Neuron (in vitro differentiated cells): ENCODE measurements at regions not wholly inside any gene's neighbourhood (a gene's known extent, or its start where the extent isn't known, plus 50 kb on each side); places are given as distances from the start of the nearest gene placed in this dataset.

Experiments used
- H2AFZ ChIP-seq: one replicate; pipeline ENCODE4 v1.6.1; 2013; ENCODE audit warnings: low read depth, mild to moderate bottlenecking, inconsistent platforms, low read length, moderate library complexity
- H3K27me3 ChIP-seq: one replicate; pipeline ENCODE4 v1.6.1; 2013; ENCODE audit warnings: low read length; ENCODE audit not compliant: insufficient read depth
- H3K36me3 ChIP-seq: one replicate; pipeline ENCODE4 v1.6.1; 2013; ENCODE audit warnings: low read length; ENCODE audit not compliant: insufficient read depth
- H3K4me1 ChIP-seq: one replicate; pipeline ENCODE4 v1.6.1; 2013; ENCODE audit warnings: low read length; ENCODE audit not compliant: insufficient read depth
- H3K4me3 ChIP-seq: 2 replicates; pipeline ENCODE4 v1.5.1; 2013; ENCODE audit warnings: mild to moderate bottlenecking, low read length, moderate library complexity
- H3K9me3 ChIP-seq: one replicate; pipeline ENCODE4 v1.6.1; 2013; ENCODE audit warnings: low read length

DNA sequence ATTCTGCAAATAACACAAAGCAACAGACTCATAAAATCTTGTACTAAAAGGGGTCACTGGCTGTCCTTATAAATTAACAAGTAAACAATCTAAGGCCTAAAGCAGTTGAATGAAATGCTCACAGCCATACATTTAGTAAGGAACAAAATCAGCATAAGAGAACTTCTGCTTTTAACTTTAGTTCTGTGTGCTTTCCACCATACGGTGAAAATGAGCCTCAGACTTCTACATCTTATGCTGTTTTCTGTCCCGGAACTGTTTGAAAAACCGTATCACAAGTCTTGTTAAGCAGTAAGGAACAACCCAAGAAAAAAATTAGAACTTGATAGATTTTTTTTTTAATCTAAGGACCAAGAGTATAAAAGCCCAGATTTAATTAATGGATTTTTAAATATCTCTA, 549.1 kb upstream of the MIR17HG start:
- H3K4me1 ChIP-seq = peaks cover 3% of the 10 kb centered on the region
- no peak overlapping the region for H3K4me3 ChIP-seq
- no peaks in the 10 kb centered on the region for H3K9me3 ChIP-seq
- H3K36me3 ChIP-seq = no peaks in the 10 kb centered on the region
- H2AFZ ChIP-seq = no peak overlapping the region
- no peaks in the 10 kb centered on the region for H3K27me3 ChIP-seq

DNA sequence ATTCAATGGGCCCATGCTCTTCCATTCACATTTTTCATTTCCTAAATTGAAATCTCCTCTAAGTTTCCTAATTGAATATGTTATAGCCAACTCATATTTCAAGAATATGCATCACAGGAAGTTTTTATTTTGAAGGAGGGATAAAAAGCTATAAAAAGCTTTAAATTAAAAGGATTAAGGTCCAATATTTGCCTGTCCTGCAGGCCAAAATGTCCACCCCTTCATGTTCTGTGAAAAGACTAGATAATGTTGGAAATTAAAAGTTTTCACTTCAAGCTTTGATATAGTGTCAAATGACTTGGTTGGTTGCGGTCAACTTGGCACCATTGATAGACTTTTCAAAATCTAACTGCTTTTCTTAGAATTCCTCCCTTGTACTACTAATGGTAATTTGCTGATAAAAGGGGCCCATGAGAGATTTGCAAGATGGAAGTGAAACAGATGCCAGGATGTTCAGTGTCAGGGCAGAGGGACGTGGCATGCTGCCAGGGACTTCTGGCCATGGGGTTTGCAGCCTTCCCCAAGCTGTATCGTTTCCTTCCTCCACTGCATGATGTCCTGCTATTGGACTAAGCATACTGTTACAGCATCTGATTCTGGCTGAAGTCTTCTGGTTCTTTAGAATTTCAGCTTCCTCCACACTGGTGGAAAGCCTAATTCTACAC, 547.3 kb upstream of the MIR17HG start:
- Histone ChIP-seq H3K4me3 (no peak overlapping the region), H2AFZ (no peak overlapping the region), H3K36me3 (no peaks in the 10 kb centered on the region), H3K4me1 (peaks cover 3% of the 10 kb centered on the region), H3K9me3 (no peaks in the 10 kb centered on the region), H3K27me3 (no peaks in the 10 kb centered on the region)

DNA sequence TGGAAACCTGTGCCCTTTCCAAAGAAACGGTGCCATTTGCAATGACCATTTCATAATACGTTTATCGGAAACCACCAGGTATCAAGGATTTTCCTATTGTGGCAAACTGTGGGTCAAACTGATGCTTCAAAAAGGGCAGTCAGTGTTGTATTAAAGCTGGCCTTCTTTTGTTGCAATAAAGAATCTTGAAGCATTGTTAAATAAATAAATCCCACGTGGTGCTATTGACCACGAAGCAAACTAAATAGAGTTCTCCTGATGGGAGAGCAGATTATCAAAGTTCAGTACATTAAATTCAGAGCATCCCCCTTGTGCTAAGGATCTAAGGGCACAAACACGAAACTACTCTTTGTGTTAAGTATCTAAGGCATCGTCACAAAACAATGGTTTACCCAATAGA, 545.9 kb upstream of the MIR17HG start:
- no peaks in the 10 kb centered on the region for H3K36me3 ChIP-seq
- no peaks in the 10 kb centered on the region for H3K9me3 ChIP-seq
- no peak overlapping the region for H3K4me3 ChIP-seq

DNA sequence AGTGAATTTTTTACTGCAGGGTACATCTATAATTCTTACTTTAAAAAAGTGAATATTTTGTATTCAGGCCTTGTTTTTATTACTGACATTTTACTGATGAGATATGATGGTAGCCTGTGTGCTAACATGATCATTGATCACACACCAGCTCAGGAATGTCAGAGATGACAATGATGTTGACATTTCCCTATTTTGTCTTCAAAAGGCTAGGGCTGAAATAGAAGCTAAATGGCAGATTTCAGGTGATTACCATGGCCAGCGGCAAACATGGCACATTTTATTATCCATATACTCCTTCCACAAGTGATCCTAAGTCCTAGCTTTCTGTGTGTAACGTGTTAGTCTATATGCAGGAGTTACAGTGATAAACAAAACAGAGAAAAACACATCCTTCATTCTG, 544.3 kb upstream of the MIR17HG start:
- Histone ChIP-seq H3K4me1 (peaks cover 3% of the 10 kb centered on the region), H3K36me3 (no peaks in the 10 kb centered on the region), H3K27me3 (no peaks in the 10 kb centered on the region), H3K4me3 (no peak overlapping the region), H2AFZ (no peak overlapping the region), H3K9me3 (no peaks in the 10 kb centered on the region)

More for the DNA sequence above, 545.9 kb upstream of the MIR17HG start:
- no peak overlapping the region for H2AFZ ChIP-seq
- peaks cover 3% of the 10 kb centered on the region for H3K4me1 ChIP-seq
- no peaks in the 10 kb centered on the region for H3K27me3 ChIP-seq

DNA sequence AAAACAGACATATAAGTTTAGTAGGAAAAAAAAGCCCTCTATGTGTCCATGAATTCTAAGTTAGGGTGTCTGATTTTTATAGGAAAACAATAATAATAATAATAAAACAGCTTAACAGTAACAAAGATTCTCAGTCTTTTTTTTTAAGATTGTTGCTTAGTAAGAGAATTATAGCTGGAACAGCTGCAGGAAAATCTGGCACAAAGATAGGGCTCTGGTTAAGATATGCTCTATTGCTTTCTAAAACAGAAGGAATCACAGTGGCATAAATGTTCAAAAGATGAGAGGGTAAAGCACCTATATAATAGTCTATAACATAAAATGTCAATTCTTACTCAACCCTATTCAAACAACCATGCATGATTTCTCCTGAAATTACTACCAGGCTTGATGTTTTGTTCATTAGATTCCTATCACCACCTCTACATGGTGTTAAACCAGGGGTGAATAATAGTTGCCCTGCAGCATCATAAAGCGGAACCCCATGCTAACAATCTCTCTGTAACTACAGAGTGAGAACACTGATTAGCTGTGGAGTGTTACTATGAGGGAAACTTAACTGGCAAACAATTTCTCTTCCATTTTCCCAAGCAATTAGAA, 541.4 kb upstream of the MIR17HG start:
- Histone ChIP-seq H3K36me3 (no peaks in the 10 kb centered on the region), H2AFZ (peak overlapping the region; percentile 22), H3K4me1 (peaks cover 3% of the 10 kb centered on the region), H3K9me3 (no peaks in the 10 kb centered on the region), H3K4me3 (no peak overlapping the region), H3K27me3 (no peaks in the 10 kb centered on the region)

DNA sequence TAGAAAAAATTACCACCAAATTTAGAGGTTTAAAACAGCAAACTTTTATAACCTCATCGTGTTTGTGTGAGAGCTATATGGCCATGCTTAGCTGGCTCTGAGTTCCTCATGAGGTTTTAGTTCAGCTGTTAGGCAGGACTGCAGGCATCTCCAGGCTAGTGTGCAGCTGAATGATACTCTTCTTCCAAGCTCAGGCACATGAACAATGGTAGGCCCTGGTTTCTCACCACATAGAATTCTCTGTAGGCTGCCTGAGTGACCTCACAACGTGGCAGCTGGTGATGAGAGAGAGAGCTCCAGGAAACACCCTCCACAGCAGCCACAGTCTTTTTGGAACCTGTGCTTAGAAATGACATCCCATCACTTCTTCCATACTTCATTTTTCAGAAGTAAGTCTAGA, 540.6 kb upstream of the MIR17HG start:
- no peaks in the 10 kb centered on the region for H3K36me3 ChIP-seq
- no peaks in the 10 kb centered on the region for H3K27me3 ChIP-seq
- H3K9me3 ChIP-seq = no peaks in the 10 kb centered on the region
- H3K4me1 ChIP-seq = no peaks in the 10 kb centered on the region
- no peak overlapping the region for H3K4me3 ChIP-seq
- peak overlapping the region; percentile 22 for H2AFZ ChIP-seq

DNA sequence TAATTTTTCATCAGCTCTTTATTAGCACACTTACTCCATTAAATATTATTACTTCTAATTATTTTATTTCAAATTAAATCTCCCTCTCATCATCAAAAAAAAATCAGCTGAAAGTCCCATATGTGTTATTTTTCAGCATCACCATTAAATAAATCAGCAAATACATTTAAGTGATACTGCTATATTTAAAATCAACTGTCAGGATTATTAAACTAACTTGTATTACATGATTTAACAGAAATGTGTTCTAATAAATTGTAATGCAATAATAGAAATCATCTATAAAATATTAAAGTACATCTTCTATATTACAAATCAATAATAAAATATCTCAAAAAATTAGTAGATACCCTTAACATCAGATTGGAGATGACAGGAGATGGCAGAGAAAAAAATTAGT, 538.6 kb upstream of the MIR17HG start:
- H3K27me3 ChIP-seq = no peaks in the 10 kb centered on the region
- no peak overlapping the region for H2AFZ ChIP-seq
- H3K36me3 ChIP-seq = no peaks in the 10 kb centered on the region
- no peaks in the 10 kb centered on the region for H3K4me1 ChIP-seq
- no peak overlapping the region for H3K4me3 ChIP-seq
- H3K9me3 ChIP-seq = no peaks in the 10 kb centered on the region

DNA sequence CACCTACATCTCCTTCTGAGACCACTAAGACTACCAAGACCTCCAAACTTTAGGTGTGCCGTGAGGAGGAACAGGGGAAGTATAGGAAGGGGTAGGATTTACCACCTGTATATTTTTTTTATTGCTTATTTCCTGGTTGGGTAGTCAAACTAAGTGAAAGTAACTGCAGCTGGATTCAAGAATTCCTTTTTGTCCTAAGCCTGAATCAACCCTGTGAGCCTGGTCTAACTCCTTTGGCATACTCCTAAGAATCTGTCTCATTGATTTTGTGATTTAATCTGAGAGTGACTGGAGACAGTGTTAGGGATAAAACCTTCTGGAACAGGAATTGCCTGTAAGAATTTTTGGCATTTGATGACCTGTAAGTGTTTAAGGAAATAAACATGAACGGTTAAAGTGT, 523.5 kb upstream of the MIR17HG start:
- Histone ChIP-seq H3K27me3 (no peaks in the 10 kb centered on the region), H2AFZ (no peak overlapping the region), H3K9me3 (no peaks in the 10 kb centered on the region), H3K4me3 (no peak overlapping the region), H3K4me1 (no peaks in the 10 kb centered on the region), H3K36me3 (no peaks in the 10 kb centered on the region)

DNA sequence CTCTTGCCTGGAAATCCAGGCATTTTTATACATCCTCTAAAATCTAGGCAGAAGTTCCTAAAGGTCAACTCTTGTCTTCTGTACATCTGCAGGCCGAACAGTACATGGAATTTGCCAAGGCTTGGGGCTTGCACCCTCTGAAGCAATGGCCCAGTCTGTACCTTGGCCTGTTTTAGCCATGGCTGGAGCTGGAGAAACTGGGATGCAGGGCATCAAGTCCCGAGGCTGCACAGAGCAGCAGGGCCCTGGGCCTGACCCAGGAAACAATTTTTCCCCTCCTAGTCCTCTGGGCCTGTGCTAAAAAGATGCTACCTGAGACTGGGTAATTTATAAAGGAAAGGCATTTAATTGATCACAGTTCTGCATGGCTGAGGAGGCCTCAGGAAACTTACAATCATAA, 520.8 kb upstream of the MIR17HG start:
- Histone ChIP-seq H2AFZ (no peak overlapping the region), H3K4me1 (no peaks in the 10 kb centered on the region), H3K27me3 (no peaks in the 10 kb centered on the region), H3K4me3 (no peak overlapping the region), H3K9me3 (no peaks in the 10 kb centered on the region), H3K36me3 (no peaks in the 10 kb centered on the region)

DNA sequence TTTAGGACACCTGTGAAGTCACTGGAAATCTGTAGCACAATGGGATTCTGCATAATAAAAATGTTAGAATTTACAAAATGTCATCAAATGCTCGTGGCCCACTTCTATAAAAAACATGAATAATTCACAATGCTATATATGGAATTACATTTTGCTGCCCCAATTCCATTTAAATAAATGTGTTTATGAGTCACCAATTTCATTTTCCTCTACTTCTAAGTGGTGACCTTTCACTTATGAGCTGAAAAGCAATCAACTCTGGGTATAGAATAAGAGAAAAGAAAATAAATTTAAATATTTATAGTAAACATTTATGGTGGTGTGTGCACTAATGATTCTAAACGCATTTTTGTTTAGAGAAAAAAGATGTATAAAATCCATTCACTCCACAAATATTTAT, 516.7 kb upstream of the MIR17HG start:
- Histone ChIP-seq H3K4me3 (no peak overlapping the region), H3K27me3 (no peaks in the 10 kb centered on the region), H2AFZ (no peak overlapping the region), H3K36me3 (no peaks in the 10 kb centered on the region), H3K4me1 (no peaks in the 10 kb centered on the region), H3K9me3 (no peaks in the 10 kb centered on the region)

DNA sequence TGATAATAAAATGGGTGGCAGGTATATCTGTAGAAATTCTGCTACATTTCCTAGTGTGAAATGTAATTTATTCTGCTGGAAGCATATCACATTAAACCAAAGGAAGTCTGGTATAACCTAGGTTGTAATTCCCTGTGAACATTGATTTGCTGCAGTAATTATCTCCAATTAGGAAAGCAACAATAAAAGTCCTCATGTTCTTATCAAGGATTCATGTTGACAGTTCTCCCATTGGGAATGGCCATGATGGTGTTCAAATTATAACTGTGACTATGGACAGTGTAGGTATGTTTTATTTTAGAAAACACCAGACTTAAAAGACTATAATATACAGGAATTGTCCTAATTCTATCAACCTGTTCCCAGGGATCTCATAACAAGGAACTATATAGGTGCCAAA, 513.5 kb upstream of the MIR17HG start:
- Histone ChIP-seq H3K4me3 (no peak overlapping the region), H3K36me3 (no peaks in the 10 kb centered on the region), H3K4me1 (no peaks in the 10 kb centered on the region), H3K9me3 (no peaks in the 10 kb centered on the region), H2AFZ (no peak overlapping the region), H3K27me3 (no peaks in the 10 kb centered on the region)

DNA sequence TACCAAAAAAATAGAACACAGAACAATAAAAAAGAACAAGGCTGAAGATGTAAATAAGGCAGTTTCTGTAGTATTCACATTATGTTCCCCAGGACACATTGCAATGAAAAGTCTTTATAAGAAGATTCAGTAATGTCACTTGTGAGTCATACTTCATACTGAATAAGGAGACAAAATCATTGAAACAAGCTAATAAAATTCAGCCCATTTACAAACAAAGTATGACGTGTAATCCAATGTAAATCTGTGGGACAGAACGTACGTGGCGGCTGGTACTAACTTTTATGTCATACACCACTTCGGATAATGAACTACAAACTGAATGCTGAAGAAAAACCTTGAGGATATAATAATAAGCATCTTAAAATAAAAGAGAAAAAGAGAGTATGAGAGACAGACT, 512.8 kb upstream of the MIR17HG start:
- no peaks in the 10 kb centered on the region for H3K36me3 ChIP-seq
- no peak overlapping the region for H2AFZ ChIP-seq
- H3K4me1 ChIP-seq = no peaks in the 10 kb centered on the region
- no peaks in the 10 kb centered on the region for H3K27me3 ChIP-seq
- H3K9me3 ChIP-seq = no peaks in the 10 kb centered on the region
- H3K4me3 ChIP-seq = no peak overlapping the region

DNA sequence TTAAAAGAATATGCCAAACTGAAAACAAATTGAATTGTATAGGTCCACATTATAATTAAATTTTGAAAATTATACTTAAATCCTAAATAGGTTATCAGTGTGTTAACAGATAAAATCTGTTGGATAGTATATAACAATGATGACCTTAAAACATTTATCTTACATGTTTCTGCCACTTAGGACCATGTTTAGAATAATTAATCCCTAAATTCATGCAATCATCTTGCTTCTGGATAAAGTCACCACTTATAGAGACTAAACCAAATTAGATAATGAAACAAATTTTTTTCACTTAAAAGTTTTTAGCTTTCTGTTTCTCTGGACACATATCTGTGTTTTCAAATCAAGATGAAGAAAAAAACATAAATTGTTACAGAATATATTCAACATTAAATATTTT, 511.7 kb upstream of the MIR17HG start:
- H3K9me3 ChIP-seq = no peaks in the 10 kb centered on the region
- H3K4me1 ChIP-seq = no peaks in the 10 kb centered on the region
- no peaks in the 10 kb centered on the region for H3K36me3 ChIP-seq
- H3K27me3 ChIP-seq = no peaks in the 10 kb centered on the region
- H3K4me3 ChIP-seq = no peak overlapping the region
- no peak overlapping the region for H2AFZ ChIP-seq
